ENCODE measurements at regions not wholly inside any gene's neighbourhood (a gene's known extent, or its start where the extent isn't known, plus 50 kb on each side); places are given as distances from the start of the nearest gene placed in this dataset.

DNA sequence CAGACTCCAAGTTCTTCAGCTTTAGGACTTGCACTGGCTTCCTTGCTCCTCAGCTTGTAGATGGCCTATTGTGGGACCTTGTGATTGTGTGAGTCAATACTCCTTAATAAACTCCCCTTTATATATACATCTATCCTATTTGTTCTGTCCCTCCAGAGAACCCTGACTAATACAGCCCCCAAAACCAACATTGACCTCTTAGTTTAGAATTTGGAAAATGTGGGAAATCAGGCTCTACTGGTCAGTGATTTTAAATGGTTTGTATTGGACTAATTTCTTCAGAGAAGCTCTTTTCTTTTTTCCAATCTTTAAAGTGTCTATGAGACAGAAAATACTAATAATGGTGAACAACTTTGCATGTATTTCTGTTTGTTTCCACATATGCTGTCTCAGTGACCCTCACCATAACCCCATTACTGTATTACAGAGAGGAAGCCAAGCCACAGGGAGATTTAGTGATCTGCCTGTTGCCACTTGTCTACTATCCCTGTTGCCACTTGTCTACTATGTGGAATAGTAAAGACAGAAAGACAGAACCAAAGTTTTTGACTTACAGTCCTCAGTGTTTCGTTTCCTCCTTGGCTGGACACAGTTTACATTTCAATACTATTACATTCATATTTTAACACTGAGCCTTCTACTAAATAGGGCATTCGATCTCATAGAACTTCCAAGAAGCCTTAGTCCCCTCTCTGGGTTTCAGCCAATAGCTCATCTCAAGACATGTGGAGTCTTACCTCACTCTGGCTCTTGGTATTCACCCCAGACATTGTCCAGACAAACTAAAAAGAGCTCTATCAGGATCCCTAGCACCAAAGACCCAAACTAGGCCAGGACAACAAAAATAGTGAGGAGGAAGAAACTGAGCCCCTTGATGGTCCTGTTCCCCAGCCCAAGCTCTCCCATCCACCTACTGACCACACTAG, 121.0 kb downstream of the AKR1D1 start:
- Histone ChIP-seq H3K27me3 (ENCODE audit: control insufficient read depth, insufficient read depth, low read length) (no peaks in the 10 kb centered on the region), H3K4me3 (ENCODE audit: low read depth, low read length) (no peak overlapping the region), H3K36me3 (ENCODE audit: control insufficient read depth, insufficient read depth, low read length) (no peaks in the 10 kb centered on the region)
- TF ChIP-seq, protein P1, sequence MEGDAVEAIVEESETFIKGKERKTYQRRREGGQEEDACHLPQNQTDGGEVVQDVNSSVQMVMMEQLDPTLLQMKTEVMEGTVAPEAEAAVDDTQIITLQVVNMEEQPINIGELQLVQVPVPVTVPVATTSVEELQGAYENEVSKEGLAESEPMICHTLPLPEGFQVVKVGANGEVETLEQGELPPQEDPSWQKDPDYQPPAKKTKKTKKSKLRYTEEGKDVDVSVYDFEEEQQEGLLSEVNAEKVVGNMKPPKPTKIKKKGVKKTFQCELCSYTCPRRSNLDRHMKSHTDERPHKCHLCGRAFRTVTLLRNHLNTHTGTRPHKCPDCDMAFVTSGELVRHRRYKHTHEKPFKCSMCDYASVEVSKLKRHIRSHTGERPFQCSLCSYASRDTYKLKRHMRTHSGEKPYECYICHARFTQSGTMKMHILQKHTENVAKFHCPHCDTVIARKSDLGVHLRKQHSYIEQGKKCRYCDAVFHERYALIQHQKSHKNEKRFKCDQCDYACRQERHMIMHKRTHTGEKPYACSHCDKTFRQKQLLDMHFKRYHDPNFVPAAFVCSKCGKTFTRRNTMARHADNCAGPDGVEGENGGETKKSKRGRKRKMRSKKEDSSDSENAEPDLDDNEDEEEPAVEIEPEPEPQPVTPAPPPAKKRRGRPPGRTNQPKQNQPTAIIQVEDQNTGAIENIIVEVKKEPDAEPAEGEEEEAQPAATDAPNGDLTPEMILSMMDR (IDR thresholded peaks at IDR 0.05; ENCODE audit: insufficient read depth, low read length, poor library complexity, severe bottlenecking) = no peak
- no peak for DNase-seq (ENCODE audit: low read depth)

GRCh38 chr7:138204285-138204981, 128.2 kb downstream of the AKR1D1 start:
- TF ChIP-seq, protein P1 (IDR thresholded peaks at IDR 0.05; ENCODE audit: insufficient read depth, low read length, poor library complexity, severe bottlenecking) = no peak
- no peaks in the 10 kb centered on the region for H3K27me3 ChIP-seq (ENCODE audit: control insufficient read depth, insufficient read depth, low read length)
- no peak for DNase-seq (ENCODE audit: low read depth)
- no peaks in the 10 kb centered on the region for H3K36me3 ChIP-seq (ENCODE audit: control insufficient read depth, insufficient read depth, low read length)
- H3K4me3 ChIP-seq (ENCODE audit: low read depth, low read length) = no peak overlapping the region

DNA sequence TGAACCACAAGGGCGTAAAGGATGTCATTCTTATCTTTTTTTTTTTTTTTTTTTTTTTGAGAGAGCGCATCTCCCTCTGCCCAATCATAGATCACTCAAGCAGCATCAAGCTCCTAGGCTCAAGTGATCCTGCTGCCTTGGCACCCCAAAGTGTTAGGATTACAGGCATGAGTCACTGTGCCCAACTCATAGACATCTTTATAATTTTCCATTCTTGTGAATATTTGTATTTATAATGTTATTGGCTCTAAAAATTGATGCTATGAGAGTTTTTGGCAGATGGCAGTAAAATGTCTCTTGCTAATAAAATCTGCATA, 128.7 kb downstream of the AKR1D1 start:
- Histone ChIP-seq H3K27me3 (ENCODE audit: control insufficient read depth, insufficient read depth, low read length) (no peaks in the 10 kb centered on the region), H3K4me3 (ENCODE audit: low read depth, low read length) (no peak overlapping the region), H3K36me3 (ENCODE audit: control insufficient read depth, insufficient read depth, low read length) (no peaks in the 10 kb centered on the region)
- TF ChIP-seq, protein P1 (IDR thresholded peaks at IDR 0.05; ENCODE audit: insufficient read depth, low read length, poor library complexity, severe bottlenecking) = no peak
- no peak for DNase-seq (ENCODE audit: low read depth)

GRCh38 chr7:138205614-138206150, 129.4 kb downstream of the AKR1D1 start:
- TF ChIP-seq, protein P1 (IDR thresholded peaks at IDR 0.05; ENCODE audit: insufficient read depth, low read length, poor library complexity, severe bottlenecking) = no peak
- no peaks in the 10 kb centered on the region for H3K36me3 ChIP-seq (ENCODE audit: control insufficient read depth, insufficient read depth, low read length)
- H3K27me3 ChIP-seq (ENCODE audit: control insufficient read depth, insufficient read depth, low read length) = no peaks in the 10 kb centered on the region
- no peak overlapping the region for H3K4me3 ChIP-seq (ENCODE audit: low read depth, low read length)
- no peak for DNase-seq (ENCODE audit: low read depth)

DNA sequence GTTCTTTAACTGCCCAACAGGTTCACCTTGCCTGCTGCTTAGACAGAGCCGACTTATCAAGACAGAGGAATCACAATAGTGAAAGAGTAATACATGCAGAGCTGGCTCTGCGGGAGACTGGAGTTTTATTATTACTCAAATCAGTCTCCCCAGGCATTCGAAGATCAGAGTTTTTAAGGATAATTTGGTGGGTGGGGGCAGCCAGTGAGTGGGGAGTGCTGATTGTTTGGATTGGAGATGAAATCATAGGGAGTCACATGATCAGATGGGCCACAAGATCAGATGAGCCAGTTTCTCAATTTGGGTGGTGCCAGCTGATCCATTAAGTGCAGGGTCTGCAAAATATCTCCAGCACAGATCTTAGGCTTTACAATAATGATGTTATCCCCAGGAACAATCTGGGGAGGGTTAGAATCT, 131.3 kb downstream of the AKR1D1 start:
- no peaks in the 10 kb centered on the region for H3K36me3 ChIP-seq (ENCODE audit: control insufficient read depth, insufficient read depth, low read length)
- DNase-seq (ENCODE audit: low read depth) = no peak
- H3K27me3 ChIP-seq (ENCODE audit: control insufficient read depth, insufficient read depth, low read length) = no peaks in the 10 kb centered on the region
- TF ChIP-seq, protein P1 (IDR thresholded peaks at IDR 0.05; ENCODE audit: insufficient read depth, low read length, poor library complexity, severe bottlenecking) = no peak
- H3K4me3 ChIP-seq (ENCODE audit: low read depth, low read length) = no peak overlapping the region
